Stomach (tissue), 8 donors: ENCODE measurements at regions not wholly inside any gene's neighbourhood (a gene's known extent, or its start where the extent isn't known, plus 50 kb on each side); places are given as distances from the start of the nearest gene placed in this dataset.

Experiments
- DNase-seq, 2 donors: peaks; one replicate each; pipeline versions ENCODE4 v3.0.0 to v3.0.0-alpha.2; 2013 to 2019
- H3K27ac ChIP-seq, 5 donors: fragments of 200-600 bp in 4 of 5; sonication (generic) in 4 of 5; one replicate each; pipeline ENCODE4 v1.5.1; 2013 to 2019; ENCODE audit warnings: mild to moderate bottlenecking in 1 of 5, moderate library complexity in 1 of 5
- H3K27me3 ChIP-seq, 3 donors: fragments of 200-600 bp; sonication (generic); one replicate each; pipeline ENCODE4 v1.5.1; 2017 to 2019; ENCODE audit warnings: mixed run types in 1 of 3
- H3K36me3 ChIP-seq, 4 donors: fragments of 200-600 bp; sonication (generic); 1 replicate in 3 of 4; 2 replicates in 1 of 4; pipeline ENCODE4 v1.5.1; 2016 to 2019
- H3K4me1 ChIP-seq, 4 donors: fragments of 200-600 bp; sonication (generic); one replicate each; pipeline ENCODE4 v1.5.1; 2016 to 2019
- H3K4me3 ChIP-seq, 4 donors: fragments of 200-600 bp; sonication (generic) in 3 of 4; one replicate each; pipeline ENCODE4 v1.5.1; 2016 to 2019; ENCODE audit warnings: mild to moderate bottlenecking in 1 of 4
- H3K9me3 ChIP-seq, 4 donors: fragments of 200-600 bp; sonication (generic); one replicate each; pipeline ENCODE4 v1.5.1; 2016 to 2019
- CTCF ChIP-seq, 7 experiments: fragments of 450-650 bp in 4 of 7; fragments of 200-600 bp in 3 of 7; sonication (generic) in 3 of 7; IDR thresholded peaks; one replicate each; pipeline ENCODE4 v1.5.1; 2016 to 2019; ENCODE audit warnings: antibody characterized with exemption in 7 of 7, control low read depth in 2 of 7, mild to moderate bottlenecking in 1 of 7
- EP300 ChIP-seq: sonication (generic); formaldehyde crosslinking; IDR thresholded peaks from one replicate; pipeline ENCODE4 v1.6.1; 2017; ENCODE audit warnings: antibody characterized with exemption
- POLR2A ChIP-seq, 4 donors: fragments of 450-650 bp; IDR thresholded peaks; one replicate each; pipeline ENCODE4 v1.6.1; 2016; ENCODE audit warnings: antibody characterized with exemption in 4 of 4, control low read depth in 2 of 4, mild to moderate bottlenecking in 1 of 4, moderate library complexity in 1 of 4
- POLR2AphosphoS5 ChIP-seq, 3 donors: sonication (generic); formaldehyde crosslinking; IDR thresholded peaks; one replicate each; pipeline ENCODE4 v1.6.1; 2016; ENCODE audit warnings: antibody characterized with exemption in 3 of 3
- WGBS, 5 donors: extraction: QIAGEN DNeasy Blood & Tissue Kit in 3 of 5; methylation state at CpG; one replicate each; pipeline versions ENCODE4 v1.1.5 to v1.1.7; 2013 to 2018; 5-methylcytosine and 5-hydroxymethylcytosine counted together
- intact Hi-C: fragments of 100-400 bp; cut with DNase I; formaldehyde crosslinking; loops from one replicate; pipeline ENCODE4 v1.15.1; 2023; ENCODE audit warnings: low total_unique reads
- donor health status: healthy with polysubstance abuse.
- donor health status: Bipolar disorder and iron deficiency.
- donor health status: healthy.

- TF ChIP-seq CTCF (IDR thresholded peaks at IDR 0.05) (no peak), POLR2A (IDR thresholded peaks at IDR 0.05) (no peak), POLR2AphosphoS5 (IDR thresholded peaks at IDR 0.05) (no peak), EP300 (no peak)
- Histone ChIP-seq H3K9me3 (no peaks in the 10 kb centered on the region), H3K4me1 (no peaks in the 10 kb centered on the region), H3K36me3 (no peaks in the 10 kb centered on the region), H3K27me3 (no peaks in the 10 kb centered on the region), H3K27ac (no peak overlapping the region), H3K4me3 (no peak overlapping the region)
- 74 to 80% (median 78%) methylated on average over 6 of the region's 6 CpGs for WGBS, 5 donors
- intact Hi-C loops: loop anchor here (10.0 kb wide), 1 partner anchor 190 kb away; no protein-coding TSS in a partner anchor
- DNase-seq: no peak
These were observed 179.9 kb downstream of the TGFB2 start for GRCh38 chr1:218525031-218525430.

- DNase-seq: no peak
- H3K27me3 ChIP-seq: no peaks in the 10 kb centered on the region
- H3K27ac ChIP-seq: no peak overlapping the region
- intact Hi-C loops: loop anchor here (10.0 kb wide), 1 partner anchor 191 kb away; no protein-coding TSS in a partner anchor
- no peak for TF ChIP-seq CTCF (IDR thresholded peaks at IDR 0.05)
- no peak overlapping the region for H3K4me3 ChIP-seq
- WGBS, 5 donors: 76 to 88% (median 79%) methylated on average over 3 of the region's 3 CpGs
- H3K9me3 ChIP-seq: no peaks in the 10 kb centered on the region
- no peaks in the 10 kb centered on the region for H3K4me1 ChIP-seq
- no peaks in the 10 kb centered on the region for H3K36me3 ChIP-seq
These were observed 180.5 kb downstream of the TGFB2 start for GRCh38 chr1:218525451-218526197.

GRCh38 chr1:218526198-218526580 is 181.1 kb downstream of the TGFB2 start:
- intact Hi-C loops: loop anchor here (10.0 kb wide), 1 partner anchor 191 kb away; no protein-coding TSS in a partner anchor
- 27 to 67% (median 49%) methylated on average over 1 of the region's 1 CpG for WGBS, 5 donors

GRCh38 chr1:218527737-218528136 is 182.6 kb downstream of the TGFB2 start:
- no peak for DNase-seq
- H3K27me3 ChIP-seq: no peaks in the 10 kb centered on the region
- TF ChIP-seq POLR2AphosphoS5 (IDR thresholded peaks at IDR 0.05) (no peak), POLR2A (IDR thresholded peaks at IDR 0.05) (no peak), CTCF (IDR thresholded peaks at IDR 0.05) (no peak), EP300 (no peak)
- H3K36me3 ChIP-seq: no peaks in the 10 kb centered on the region
- no peak overlapping the region for H3K27ac ChIP-seq
- H3K9me3 ChIP-seq: no peaks in the 10 kb centered on the region
- no peaks in the 10 kb centered on the region for H3K4me1 ChIP-seq
- 76 to 86% (median 83%) methylated on average over 3 of the region's 3 CpGs for WGBS, 5 donors
- intact Hi-C loops: loop anchor here (10.0 kb wide), 1 partner anchor 193 kb away; no protein-coding TSS in a partner anchor
- no peak overlapping the region for H3K4me3 ChIP-seq

More at GRCh38 chr1:218526198-218526580, 181.1 kb downstream of the TGFB2 start:
- Histone ChIP-seq H3K27ac (no peak overlapping the region), H3K4me1 (no peaks in the 10 kb centered on the region), H3K4me3 (no peak overlapping the region), H3K9me3 (no peaks in the 10 kb centered on the region), H3K36me3 (no peaks in the 10 kb centered on the region), H3K27me3 (no peaks in the 10 kb centered on the region)
- TF ChIP-seq CTCF (IDR thresholded peaks at IDR 0.05): no peak
- TF ChIP-seq POLR2AphosphoS5 (IDR thresholded peaks at IDR 0.05): no peak
- TF ChIP-seq EP300: no peak
- TF ChIP-seq POLR2A (IDR thresholded peaks at IDR 0.05): no peak
- DNase-seq: no peak
